ENCODE measurements at regions not wholly inside any gene's neighbourhood (a gene's known extent, or its start where the extent isn't known, plus 50 kb on each side); places are given as distances from the start of the nearest gene placed in this dataset.

GRCh38 chr4:67055319-67055718 lies 490.0 kb downstream of the CENPC start:
- H3K4ac ChIP-seq (ENCODE audit: low read depth, low read length) = no peak overlapping the region
- H4K91ac ChIP-seq (ENCODE audit: low read depth, low read length) = no peak overlapping the region
- no peaks in the 10 kb centered on the region for H3K79me2 ChIP-seq (ENCODE audit: control insufficient read depth, insufficient read depth, low read length, poor library complexity)
- no peak for DNase-seq
- no peak overlapping the region for H3K14ac ChIP-seq (ENCODE audit: low read length)
- no peak overlapping the region for H2AK5ac ChIP-seq (ENCODE audit: low read length)
- H3K36me3 ChIP-seq (ENCODE audit: control insufficient read depth in 1 of 2, insufficient read depth in 2 of 2, low read length in 2 of 2) = no peaks in the 10 kb centered on the region
- no peaks in the 10 kb centered on the region for H3K79me1 ChIP-seq (ENCODE audit: low read length)
- H3K27me3 ChIP-seq (ENCODE audit: insufficient read depth, low read length) = no peaks in the 10 kb centered on the region
- no peak overlapping the region for H3K9ac ChIP-seq (ENCODE audit: low read length)
- H3K23ac ChIP-seq (ENCODE audit: low read length) = no peak overlapping the region
- no peak overlapping the region for H2BK120ac ChIP-seq (ENCODE audit: insufficient read depth, low read length, poor library complexity)
- H3K4me3 ChIP-seq (ENCODE audit: low read depth, low read length) = no peak overlapping the region
- H4K12ac ChIP-seq (ENCODE audit: low read depth, low read length) = no peak overlapping the region
- no peak overlapping the region for H3K27ac ChIP-seq (ENCODE audit: low read depth, low read length)
- H3K4me1 ChIP-seq (ENCODE audit: control insufficient read depth in 1 of 2, insufficient read depth in 2 of 2, low read length in 2 of 2) = no peaks in the 10 kb centered on the region
- no peak overlapping the region for H4K8ac ChIP-seq (ENCODE audit: low read depth, low read length)
- H3K4me2 ChIP-seq (ENCODE audit: low read length) = no peak overlapping the region
- H2BK5ac ChIP-seq (ENCODE audit: low read depth, low read length, poor library complexity) = no peak overlapping the region
- no CpG with 5 or more reads among the region's 3 CpGs for WGBS (ENCODE audit: extremely low coverage, insufficient coverage, insufficient read length)
- H2AFZ ChIP-seq (ENCODE audit: insufficient read depth, low read length, poor library complexity) = no peak overlapping the region
- no peaks in the 10 kb centered on the region for H3K9me3 ChIP-seq (ENCODE audit: insufficient read depth, low read depth, low read length)
- H2BK12ac ChIP-seq (ENCODE audit: low read length) = no peak overlapping the region
- no peak overlapping the region for H3K18ac ChIP-seq (ENCODE audit: low read length)

- no peak overlapping the region for H3K4ac ChIP-seq (ENCODE audit: low read depth, low read length)
- H2BK5ac ChIP-seq (ENCODE audit: low read depth, low read length, poor library complexity) = no peak overlapping the region
- H3K14ac ChIP-seq (ENCODE audit: low read length) = no peak overlapping the region
- no peak overlapping the region for H4K91ac ChIP-seq (ENCODE audit: low read depth, low read length)
- H3K79me2 ChIP-seq (ENCODE audit: control insufficient read depth, insufficient read depth, low read length, poor library complexity) = no peaks in the 10 kb centered on the region
- no peak overlapping the region for H2BK120ac ChIP-seq (ENCODE audit: insufficient read depth, low read length, poor library complexity)
- H3K9ac ChIP-seq (ENCODE audit: low read length) = no peak overlapping the region
- no peak overlapping the region for H2AK5ac ChIP-seq (ENCODE audit: low read length)
- no peak overlapping the region for H3K4me3 ChIP-seq (ENCODE audit: low read depth, low read length)
- H3K4me1 ChIP-seq (ENCODE audit: control insufficient read depth in 1 of 2, insufficient read depth in 2 of 2, low read length in 2 of 2) = no peaks in the 10 kb centered on the region
- no peak overlapping the region for H3K23ac ChIP-seq (ENCODE audit: low read length)
- no peaks in the 10 kb centered on the region for H3K79me1 ChIP-seq (ENCODE audit: low read length)
- no peaks in the 10 kb centered on the region for H3K36me3 ChIP-seq (ENCODE audit: control insufficient read depth in 1 of 2, insufficient read depth in 2 of 2, low read length in 2 of 2)
- no peak overlapping the region for H4K8ac ChIP-seq (ENCODE audit: low read depth, low read length)
- H3K27ac ChIP-seq (ENCODE audit: low read depth, low read length) = no peak overlapping the region
- H4K12ac ChIP-seq (ENCODE audit: low read depth, low read length) = no peak overlapping the region
- no peaks in the 10 kb centered on the region for H3K27me3 ChIP-seq (ENCODE audit: insufficient read depth, low read length)
- no peak overlapping the region for H3K4me2 ChIP-seq (ENCODE audit: low read length)
- no peaks in the 10 kb centered on the region for H3K9me3 ChIP-seq (ENCODE audit: insufficient read depth, low read depth, low read length)
- no peak for DNase-seq
- H3K18ac ChIP-seq (ENCODE audit: low read length) = no peak overlapping the region
- H2AFZ ChIP-seq (ENCODE audit: insufficient read depth, low read length, poor library complexity) = no peak overlapping the region
- no peak overlapping the region for H2BK12ac ChIP-seq (ENCODE audit: low read length)
Measured at GRCh38 chr4:67054896-67055295, 490.4 kb downstream of the CENPC start.

- H2AK5ac ChIP-seq (ENCODE audit: low read length) = no peak overlapping the region
- no peaks in the 10 kb centered on the region for H3K79me1 ChIP-seq (ENCODE audit: low read length)
- DNase-seq = no peak
- H3K23ac ChIP-seq (ENCODE audit: low read length) = no peak overlapping the region
- no peak overlapping the region for H3K18ac ChIP-seq (ENCODE audit: low read length)
- H3K14ac ChIP-seq (ENCODE audit: low read length) = no peak overlapping the region
- no peak overlapping the region for H2BK120ac ChIP-seq (ENCODE audit: insufficient read depth, low read length, poor library complexity)
- no peak overlapping the region for H2BK12ac ChIP-seq (ENCODE audit: low read length)
- no peak overlapping the region for H3K9ac ChIP-seq (ENCODE audit: low read length)
- no peaks in the 10 kb centered on the region for H3K79me2 ChIP-seq (ENCODE audit: control insufficient read depth, insufficient read depth, low read length, poor library complexity)
- H3K27me3 ChIP-seq (ENCODE audit: insufficient read depth, low read length) = no peaks in the 10 kb centered on the region
- H4K12ac ChIP-seq (ENCODE audit: low read depth, low read length) = no peak overlapping the region
- no CpG with 5 or more reads among the region's 10 CpGs for WGBS (ENCODE audit: extremely low coverage, insufficient coverage, insufficient read length)
- H2AFZ ChIP-seq (ENCODE audit: insufficient read depth, low read length, poor library complexity) = no peak overlapping the region
- H3K9me3 ChIP-seq (ENCODE audit: insufficient read depth, low read depth, low read length) = no peaks in the 10 kb centered on the region
- no peak overlapping the region for H4K8ac ChIP-seq (ENCODE audit: low read depth, low read length)
- H3K4me2 ChIP-seq (ENCODE audit: low read length) = no peak overlapping the region
- no peak overlapping the region for H3K27ac ChIP-seq (ENCODE audit: low read depth, low read length)
- H2BK5ac ChIP-seq (ENCODE audit: low read depth, low read length, poor library complexity) = no peak overlapping the region
- H4K91ac ChIP-seq (ENCODE audit: low read depth, low read length) = no peak overlapping the region
- H3K4me3 ChIP-seq (ENCODE audit: low read depth, low read length) = no peak overlapping the region
- no peak overlapping the region for H3K4ac ChIP-seq (ENCODE audit: low read depth, low read length)
- H3K4me1 ChIP-seq (ENCODE audit: control insufficient read depth in 1 of 2, insufficient read depth in 2 of 2, low read length in 2 of 2) = no peaks in the 10 kb centered on the region
- no peaks in the 10 kb centered on the region for H3K36me3 ChIP-seq (ENCODE audit: control insufficient read depth in 1 of 2, insufficient read depth in 2 of 2, low read length in 2 of 2)
Measured at GRCh38 chr4:67052814-67053675, 492.3 kb downstream of the CENPC start.

GRCh38 chr4:67051000-67051789 lies 494.1 kb downstream of the CENPC start:
- WGBS (ENCODE audit: extremely low coverage, insufficient coverage, insufficient read length) = no CpG with 5 or more reads among the region's 4 CpGs
- Histone ChIP-seq H3K27me3 (ENCODE audit: insufficient read depth, low read length) (no peaks in the 10 kb centered on the region), H2BK12ac (ENCODE audit: low read length) (no peak overlapping the region), H2BK120ac (ENCODE audit: insufficient read depth, low read length, poor library complexity) (no peak overlapping the region), H3K36me3 (ENCODE audit: control insufficient read depth in 1 of 2, insufficient read depth in 2 of 2, low read length in 2 of 2) (no peaks in the 10 kb centered on the region), H3K27ac (ENCODE audit: low read depth, low read length) (no peak overlapping the region), H4K91ac (ENCODE audit: low read depth, low read length) (no peak overlapping the region), H4K8ac (ENCODE audit: low read depth, low read length) (no peak overlapping the region), H3K14ac (ENCODE audit: low read length) (no peak overlapping the region), H3K4me1 (ENCODE audit: control insufficient read depth in 1 of 2, insufficient read depth in 2 of 2, low read length in 2 of 2) (no peaks in the 10 kb centered on the region), H3K4me3 (ENCODE audit: low read depth, low read length) (no peak overlapping the region), H2AFZ (ENCODE audit: insufficient read depth, low read length, poor library complexity) (no peak overlapping the region), H3K4ac (ENCODE audit: low read depth, low read length) (no peak overlapping the region), H3K23ac (ENCODE audit: low read length) (no peak overlapping the region), H3K9ac (ENCODE audit: low read length) (no peak overlapping the region), H3K18ac (ENCODE audit: low read length) (no peak overlapping the region), H3K4me2 (ENCODE audit: low read length) (no peak overlapping the region), H2BK5ac (ENCODE audit: low read depth, low read length, poor library complexity) (no peak overlapping the region), H2AK5ac (ENCODE audit: low read length) (no peak overlapping the region), H3K79me1 (ENCODE audit: low read length) (no peaks in the 10 kb centered on the region), H3K9me3 (ENCODE audit: insufficient read depth, low read depth, low read length) (no peaks in the 10 kb centered on the region), H3K79me2 (ENCODE audit: control insufficient read depth, insufficient read depth, low read length, poor library complexity) (no peaks in the 10 kb centered on the region), H4K12ac (ENCODE audit: low read depth, low read length) (no peak overlapping the region)
- no peak for DNase-seq
